ENCODE measurements at regions not wholly inside any gene's neighbourhood (a gene's known extent, or its start where the extent isn't known, plus 50 kb on each side); places are given as distances from the start of the nearest gene placed in this dataset.

DNA sequence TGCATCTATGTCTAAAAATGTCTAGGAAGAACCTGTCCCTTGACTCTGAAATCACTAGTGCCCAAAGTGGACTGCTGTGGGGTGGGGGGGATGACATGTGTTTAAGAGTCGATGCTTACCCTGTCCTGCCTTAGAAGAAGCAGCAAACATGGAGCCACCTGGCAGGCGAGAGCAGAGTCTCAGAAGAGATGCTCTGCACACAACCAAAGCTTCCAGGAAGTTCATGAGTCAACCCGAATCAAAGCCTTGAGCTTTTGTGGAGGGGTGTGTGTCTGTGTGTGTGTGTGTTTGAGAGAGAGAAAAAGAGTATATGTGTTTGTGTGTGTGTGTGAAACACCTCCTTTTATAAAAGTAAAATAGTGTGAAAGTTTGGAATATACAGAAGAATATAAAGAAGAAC is 269.9 kb downstream of the ALDH8A1 start:
- TF ChIP-seq POLR2A (IDR thresholded peaks at IDR 0.05; ENCODE audit: low read depth) (no peak), CTCF (IDR thresholded peaks at IDR 0.05) (no peak)

Measured in esophagus muscularis mucosa (tissue), 3 donors.